K562 (cell line): ENCODE measurements at regions not wholly inside any gene's neighbourhood (a gene's known extent, or its start where the extent isn't known, plus 50 kb on each side); places are given as distances from the start of the nearest gene placed in this dataset.

Source experiments
- ATAC-seq: fragments of 200-7000 bp; cut with Tn5 transposase; 3 replicates; pipeline ENCODE4 v1.9.1; 2020; ENCODE audit warnings: moderate library complexity
- BruUV-seq: library from RNA; stranded (reverse); fragments of 400-500 nt; replicated peaks from 2 replicates; lab custom pipeline; 2021; lab: Mats Ljungman, UMichigan
- CTCF ChIA-PET: fragments of 300-600 bp; formaldehyde crosslinking; extraction: SDS; loops from one replicate; lab custom pipeline; 2021; ENCODE audit warnings: low intra/inter-chr PET ratio; lab: Yijun Ruan, JAX
- POLR2A ChIA-PET: fragments of 300-600, 350-650 bp; sonication (Branson Sonifier 250); formaldehyde crosslinking; extraction: SDS; loops from one replicate; lab custom pipeline; 2021; ENCODE audit warnings: antibody characterized with exemption, inconsistent platforms; lab: Yijun Ruan, JAX
- DNase-seq, 4 experiments: peaks; one replicate each; pipeline versions ENCODE4 v3.0.0 to v3.0.0-alpha.2; 2011 to 2018; ENCODE audit warnings: low spot score in 3 of 4, mixed read lengths in 3 of 4; ENCODE audit errors: extremely low read depth in 1 of 4
- FAIRE-seq: peaks from 2 replicates; lab custom pipeline; 2011; peaks lifted over from hg19 to GRCh38; lab: Jason Lieb, UNC
- H2AFZ ChIP-seq: 2 replicates; pipeline ENCODE4 v1.6.0; 2011; ENCODE audit warnings: low read depth, low read length, control low read depth, inconsistent platforms
- H3K27ac ChIP-seq: fragments of 200-600 bp; 3 replicates; pipeline ENCODE4 v1.8.0; 2011; ENCODE audit warnings: low read depth, mild to moderate bottlenecking, control low read depth, inconsistent platforms, low read length, moderate library complexity, mixed read lengths; ENCODE audit errors: extremely low read depth
- H3K27me3 ChIP-seq, 2 experiments: fragments of 300-600 bp in 1 of 2; 2 replicates in 1 of 2; 3 replicates in 1 of 2; pipeline versions ENCODE4 v1.6.0 to v1.8.0; 2011; ENCODE audit warnings: inconsistent platforms in 2 of 2, low read length in 2 of 2, mild to moderate bottlenecking in 1 of 2, mixed read lengths in 1 of 2, moderate library complexity in 1 of 2; ENCODE audit not compliant: control insufficient read depth in 2 of 2, insufficient read depth in 2 of 2
- H3K36me3 ChIP-seq: fragments of 300-600 bp; 3 replicates; pipeline ENCODE4 v1.8.0; 2011; ENCODE audit warnings: mild to moderate bottlenecking, low read length, inconsistent platforms; ENCODE audit not compliant: control insufficient read depth, insufficient read depth
- H3K4me1 ChIP-seq, 2 experiments: fragments of 200-600 bp in 1 of 2; replicated peaks in 1 of 2; 2 replicates in 1 of 2; 3 replicates in 1 of 2; pipeline versions ENCODE4 v1.5.1 to v1.8.0; 2011; ENCODE audit warnings: inconsistent platforms in 2 of 2, low read length in 2 of 2, mild to moderate bottlenecking in 1 of 2, mixed read lengths in 1 of 2, moderate library complexity in 1 of 2; ENCODE audit not compliant: control insufficient read depth in 2 of 2, insufficient read depth in 2 of 2
- H3K4me2 ChIP-seq: 2 replicates; pipeline ENCODE4 v1.6.1; 2011; ENCODE audit warnings: low read length, control low read depth, inconsistent platforms, mixed read lengths; ENCODE audit not compliant: insufficient read depth
- H3K4me3 ChIP-seq: fragments of 200-600 bp; sonication (generic), shearing (Covaris generic); 2 replicates; pipeline ENCODE4 v1.5.1; 2016; ENCODE audit warnings: control low read depth, inconsistent platforms
- H3K79me2 ChIP-seq: fragments of 200-600 bp; 3 replicates; pipeline ENCODE4 v1.8.0; 2011; ENCODE audit warnings: low read length, inconsistent platforms; ENCODE audit not compliant: control insufficient read depth, insufficient read depth
- H3K9ac ChIP-seq, 2 experiments: 2 replicates each; pipeline versions ENCODE4 v1.6.0 to v1.6.1; 2011; ENCODE audit warnings: low read depth in 2 of 2, low read length in 2 of 2, control low read depth in 1 of 2, inconsistent platforms in 1 of 2, mild to moderate bottlenecking in 1 of 2, mixed read lengths in 1 of 2; ENCODE audit not compliant: insufficient read depth in 1 of 2
- H3K9me1 ChIP-seq: one replicate; pipeline ENCODE4 v1.6.0; 2011; ENCODE audit warnings: inconsistent platforms, mild to moderate bottlenecking, low read length, moderate library complexity; ENCODE audit not compliant: control insufficient read depth, insufficient read depth
- H3K9me3 ChIP-seq: replicated peaks from 2 replicates; pipeline ENCODE4 v1.5.1; 2011; ENCODE audit warnings: low read depth, low read length, inconsistent platforms; ENCODE audit not compliant: control insufficient read depth, insufficient read depth
- H4K20me1 ChIP-seq: replicated peaks from 2 replicates; pipeline ENCODE4 v1.6.1; 2011; ENCODE audit warnings: low read length, inconsistent platforms, mixed read lengths; ENCODE audit not compliant: control insufficient read depth, insufficient read depth
- MCM2 ChIP-seq: fragments of 450-650 bp; IDR thresholded peaks from 2 replicates; pipeline ENCODE4 v1.6.1; 2017; ENCODE audit warnings: low read depth, mild to moderate bottlenecking
- NEUROD1 ChIP-seq: fragments of 150-350 bp; IDR thresholded peaks from 2 replicates; pipeline ENCODE4 v1.6.1; 2014; ENCODE audit warnings: borderline replicate concordance, low read length, low read depth; ENCODE audit not compliant: partially characterized antibody
- NFRKB ChIP-seq: fragments of 450-650 bp; IDR thresholded peaks from 2 replicates; pipeline ENCODE4 v1.6.1; 2016; ENCODE audit warnings: low read depth
- POLR2A ChIP-seq: fragments of 450-650 bp; conservative IDR thresholded peaks from 2 replicates; pipeline ENCODE4 v1.6.1; 2016
- RAD21 ChIP-seq, 2 experiments: fragments of 250-450 bp in 1 of 2; fragments of 450-650 bp in 1 of 2; sonication (Bioruptor Pico) in 1 of 2; formaldehyde crosslinking in 1 of 2; IDR thresholded peaks in 1 of 2; conservative IDR thresholded peaks in 1 of 2; 2 replicates each; pipeline versions ENCODE4 v1.4.0 to v1.8.0; 2020 to 2022; ENCODE audit warnings: mild to moderate bottlenecking in 2 of 2, moderate library complexity in 1 of 2
- SMARCA5 ChIP-seq: fragments of 450-650 bp; IDR thresholded peaks from 2 replicates; pipeline ENCODE4 v1.6.1; 2016
- SRSF3 ChIP-seq: fragments of 200-400 bp; formaldehyde crosslinking; IDR thresholded peaks from 2 replicates; pipeline ENCODE4 v1.6.1; 2016; ENCODE audit warnings: mild to moderate bottlenecking, low read length, moderate library complexity; ENCODE audit not compliant: insufficient read depth
- ZFP30 ChIP-seq: fragments of 250-450 bp; sonication (Bioruptor Pico); IDR thresholded peaks from 2 replicates; pipeline ENCODE4 v1.8.0; 2022; ENCODE audit warnings: moderate library complexity, mild to moderate bottlenecking, inconsistent platforms, borderline replicate concordance
- ZFX ChIP-seq: sonication (generic); formaldehyde crosslinking; IDR thresholded peaks from 2 replicates; pipeline ENCODE4 v1.8.0; 2022; ENCODE audit warnings: mild to moderate bottlenecking, missing genetic modification reagents, moderate library complexity
- ZNF165 ChIP-seq: fragments of 250-450 bp; sonication (Bioruptor Pico); IDR thresholded peaks from 2 replicates; pipeline ENCODE4 v1.4.0; 2020; ENCODE audit warnings: borderline replicate concordance
- ZNF3 ChIP-seq: fragments of 250-450 bp; sonication (Bioruptor Pico); IDR thresholded peaks from 2 replicates; pipeline ENCODE4 v1.5.0; 2021; ENCODE audit warnings: mild to moderate bottlenecking, moderate library complexity
- WGBS: fragments of 100-300 bp; shearing (Covaris generic); methylation state at CpG from one replicate; pipeline ENCODE4 v1.1.6; 2016; ENCODE audit warnings: low coverage, mixed read lengths; ENCODE audit not compliant: insufficient coverage; ENCODE audit errors: missing lambda C conversion rate; 5-methylcytosine and 5-hydroxymethylcytosine counted together
- in situ Hi-C: fragments of 300-500 bp; cut with MboI; formaldehyde crosslinking; loops from 4 replicates; pipeline ENCODE4 v1.15.0; 2018; ENCODE audit warnings: inconsistent platforms, mixed read lengths
- intact Hi-C: fragments of 100-400 bp; cut with micrococcal nuclease; formaldehyde crosslinking; loops from 2 replicates; pipeline ENCODE4 v1.14.2; 2022
- TF ChIP-seq, protein P1 (sequence below), 3 experiments: IDR thresholded peaks in 2 of 3; conservative IDR thresholded peaks in 1 of 3; 2 replicates each; pipeline ENCODE4 v1.5.1; 2011 to 2012; ENCODE audit warnings: low read length in 3 of 3, mild to moderate bottlenecking in 3 of 3, control low read depth in 2 of 3, improper control_type of control experiment in 1 of 3, inconsistent platforms in 1 of 3, low read depth in 1 of 3, mixed read lengths in 1 of 3, moderate library complexity in 1 of 3; ENCODE audit not compliant: insufficient read depth in 2 of 3
- TF ChIP-seq, protein P2 (sequence below): fragments of 250-450 bp; sonication (Bioruptor Pico); IDR thresholded peaks from 2 replicates; pipeline ENCODE4 v1.4.0; 2020; ENCODE audit warnings: mild to moderate bottlenecking, moderate library complexity, borderline replicate concordance

DNA sequence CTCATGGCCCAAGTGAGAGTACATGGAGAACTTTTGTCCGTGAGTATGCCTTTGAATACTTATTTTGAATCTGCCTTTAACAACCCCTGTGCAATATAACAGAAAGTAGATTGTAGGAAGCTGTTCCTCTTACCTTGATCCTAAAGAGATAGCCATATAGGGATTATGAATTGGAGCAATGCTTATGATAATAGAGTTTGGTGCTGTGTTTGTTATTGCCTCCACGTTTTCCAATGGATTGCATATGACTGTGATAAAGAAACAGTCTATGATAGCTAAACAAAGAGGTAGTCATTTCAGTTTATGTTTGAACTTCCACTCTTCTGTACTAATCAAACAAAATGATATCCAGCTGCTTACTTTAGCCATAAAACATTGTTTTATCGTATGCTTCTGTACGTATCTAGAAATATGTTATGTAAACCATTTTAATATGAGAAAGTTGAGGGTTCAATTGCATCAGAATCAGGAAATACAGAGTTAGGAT lies 199.6 kb upstream of the RGMB start:
- WGBS = 2% methylated on average over 4 of the region's 4 CpGs
- no peak overlapping the region for H2AFZ ChIP-seq
- ATAC-seq (no peak), FAIRE-seq (no peak), DNase-seq (no peak)
- no peaks in the 10 kb centered on the region for H4K20me1 ChIP-seq
- H3K4me2 ChIP-seq = no peak overlapping the region
- no peaks in the 10 kb centered on the region for H3K4me1 ChIP-seq
- no TSS peak for BruUV-seq
- H3K27ac ChIP-seq = no peak overlapping the region
- H3K9me1 ChIP-seq = no peaks in the 10 kb centered on the region
- CTCF ChIA-PET = no interaction called here
- intact Hi-C loops (no loop called here), in situ Hi-C loops (no loop called here)
- TF ChIP-seq ZNF3 = no peak
- POLR2A ChIA-PET = no interaction called here
- H3K36me3 ChIP-seq = no peaks in the 10 kb centered on the region
- no peak overlapping the region for H3K4me3 ChIP-seq
- no peaks in the 10 kb centered on the region; the same call in 1 of the 2 replicates for H3K9me3 ChIP-seq
- H3K79me2 ChIP-seq = no peaks in the 10 kb centered on the region
- H3K27me3 ChIP-seq = no peaks in the 10 kb centered on the region
- no peak overlapping the region for H3K9ac ChIP-seq

DNA sequence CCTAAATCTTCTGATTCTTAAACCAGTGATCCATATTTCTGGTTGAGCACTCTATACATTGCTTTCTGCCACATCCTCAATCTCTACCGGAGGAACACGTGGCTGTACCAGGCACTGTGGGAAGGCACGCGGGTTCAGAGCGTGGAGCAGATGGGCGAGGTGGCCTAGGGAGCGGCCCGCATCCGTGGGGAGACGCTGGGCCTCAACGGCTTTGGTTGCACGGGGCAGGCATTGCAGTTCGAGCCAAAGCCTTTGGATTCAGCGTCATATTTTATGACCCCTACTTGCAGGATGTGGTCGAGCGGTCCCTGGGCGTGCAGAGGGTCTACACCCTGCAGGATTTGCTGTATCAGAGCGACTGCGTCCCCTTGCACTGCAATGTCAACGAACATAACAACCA lies 197.2 kb upstream of the RGMB start:
- Histone ChIP-seq H2AFZ (no peak overlapping the region), H4K20me1 (no peaks in the 10 kb centered on the region), H3K27me3 (no peaks in the 10 kb centered on the region), H3K9me1 (no peaks in the 10 kb centered on the region), H3K4me1 (no peaks in the 10 kb centered on the region), H3K79me2 (no peaks in the 10 kb centered on the region), H3K4me3 (no peak overlapping the region), H3K9ac (no peak overlapping the region), H3K4me2 (no peak overlapping the region), H3K9me3 (no peaks in the 10 kb centered on the region; the same call in 1 of the 2 replicates), H3K27ac (no peak overlapping the region), H3K36me3 (no peaks in the 10 kb centered on the region)
- WGBS = 0% methylated on average over 18 of the region's 20 CpGs
- no peak for TF ChIP-seq SRSF3
- no peak for TF ChIP-seq ZFP30 (CRISPR knock-in tag)
- TF ChIP-seq, protein P1, sequence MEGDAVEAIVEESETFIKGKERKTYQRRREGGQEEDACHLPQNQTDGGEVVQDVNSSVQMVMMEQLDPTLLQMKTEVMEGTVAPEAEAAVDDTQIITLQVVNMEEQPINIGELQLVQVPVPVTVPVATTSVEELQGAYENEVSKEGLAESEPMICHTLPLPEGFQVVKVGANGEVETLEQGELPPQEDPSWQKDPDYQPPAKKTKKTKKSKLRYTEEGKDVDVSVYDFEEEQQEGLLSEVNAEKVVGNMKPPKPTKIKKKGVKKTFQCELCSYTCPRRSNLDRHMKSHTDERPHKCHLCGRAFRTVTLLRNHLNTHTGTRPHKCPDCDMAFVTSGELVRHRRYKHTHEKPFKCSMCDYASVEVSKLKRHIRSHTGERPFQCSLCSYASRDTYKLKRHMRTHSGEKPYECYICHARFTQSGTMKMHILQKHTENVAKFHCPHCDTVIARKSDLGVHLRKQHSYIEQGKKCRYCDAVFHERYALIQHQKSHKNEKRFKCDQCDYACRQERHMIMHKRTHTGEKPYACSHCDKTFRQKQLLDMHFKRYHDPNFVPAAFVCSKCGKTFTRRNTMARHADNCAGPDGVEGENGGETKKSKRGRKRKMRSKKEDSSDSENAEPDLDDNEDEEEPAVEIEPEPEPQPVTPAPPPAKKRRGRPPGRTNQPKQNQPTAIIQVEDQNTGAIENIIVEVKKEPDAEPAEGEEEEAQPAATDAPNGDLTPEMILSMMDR (IDR thresholded peaks at IDR 0.05 in 2 of 3, conservative IDR thresholded peaks at IDR 0.05 in 1 of 3; ENCODE audit: insufficient read depth in 2 of 3, low read depth in 1 of 3, low read length in 3 of 3) = no peak
- no peak for TF ChIP-seq NFRKB
- no peak for TF ChIP-seq NEUROD1
- no peak for TF ChIP-seq POLR2A
- no peak for TF ChIP-seq MCM2
- no peak for TF ChIP-seq ZFX
- TF ChIP-seq SMARCA5 = no peak
- TF ChIP-seq, protein P2, sequence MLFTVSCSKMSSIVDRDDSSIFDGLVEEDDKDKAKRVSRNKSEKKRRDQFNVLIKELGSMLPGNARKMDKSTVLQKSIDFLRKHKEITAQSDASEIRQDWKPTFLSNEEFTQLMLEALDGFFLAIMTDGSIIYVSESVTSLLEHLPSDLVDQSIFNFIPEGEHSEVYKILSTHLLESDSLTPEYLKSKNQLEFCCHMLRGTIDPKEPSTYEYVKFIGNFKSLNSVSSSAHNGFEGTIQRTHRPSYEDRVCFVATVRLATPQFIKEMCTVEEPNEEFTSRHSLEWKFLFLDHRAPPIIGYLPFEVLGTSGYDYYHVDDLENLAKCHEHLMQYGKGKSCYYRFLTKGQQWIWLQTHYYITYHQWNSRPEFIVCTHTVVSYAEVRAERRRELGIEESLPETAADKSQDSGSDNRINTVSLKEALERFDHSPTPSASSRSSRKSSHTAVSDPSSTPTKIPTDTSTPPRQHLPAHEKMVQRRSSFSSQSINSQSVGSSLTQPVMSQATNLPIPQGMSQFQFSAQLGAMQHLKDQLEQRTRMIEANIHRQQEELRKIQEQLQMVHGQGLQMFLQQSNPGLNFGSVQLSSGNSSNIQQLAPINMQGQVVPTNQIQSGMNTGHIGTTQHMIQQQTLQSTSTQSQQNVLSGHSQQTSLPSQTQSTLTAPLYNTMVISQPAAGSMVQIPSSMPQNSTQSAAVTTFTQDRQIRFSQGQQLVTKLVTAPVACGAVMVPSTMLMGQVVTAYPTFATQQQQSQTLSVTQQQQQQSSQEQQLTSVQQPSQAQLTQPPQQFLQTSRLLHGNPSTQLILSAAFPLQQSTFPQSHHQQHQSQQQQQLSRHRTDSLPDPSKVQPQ (CRISPR knock-in tag) = no peak
- TF ChIP-seq ZNF165 = no peak
- TF ChIP-seq RAD21 (CRISPR knock-in tag; conservative IDR thresholded peaks at IDR 0.05 in 1 of 2, IDR thresholded peaks at IDR 0.05 in 1 of 2) = no peak
- in situ Hi-C loops (no loop called here), intact Hi-C loops (no loop called here)
- ATAC-seq (no peak), FAIRE-seq (no peak), DNase-seq (no peak)
- BruUV-seq = no TSS peak
- POLR2A ChIA-PET = no interaction called here
- CTCF ChIA-PET = no interaction called here
